GM20431 (cell line): ENCODE measurements at regions not wholly inside any gene's neighbourhood (a gene's known extent, or its start where the extent isn't known, plus 50 kb on each side); places are given as distances from the start of the nearest gene placed in this dataset.

Experiments
- in situ Hi-C: fragments of 300-500 bp; cut with MseI, MboI; formaldehyde crosslinking; loops from one replicate; pipeline ENCODE4 v1.15.0; 2020; ENCODE audit warnings: low sequenced_read_pairs; ENCODE audit not compliant: unreplicated experiment

DNA sequence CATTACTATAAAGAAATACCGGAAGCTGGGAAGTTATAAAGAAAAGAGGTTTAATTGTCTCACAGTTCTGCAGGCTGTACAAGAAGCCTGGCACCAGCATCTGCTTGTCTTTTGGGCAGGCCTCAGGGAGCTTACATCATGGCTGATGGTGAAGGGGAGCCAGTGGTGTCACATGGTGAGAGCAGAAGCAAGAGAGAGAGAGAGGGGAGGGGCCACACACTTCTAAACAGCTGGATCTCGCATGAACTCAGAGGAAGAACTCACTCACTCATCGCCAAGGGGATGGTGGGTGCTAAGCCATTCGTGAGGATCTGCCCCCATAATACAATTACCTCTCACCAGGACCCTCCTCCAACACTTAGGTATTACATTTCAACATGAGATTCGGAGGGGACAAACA lies 51.8 kb upstream of the ANKRD34C start:
- in situ Hi-C loops = no loop called here

DNA sequence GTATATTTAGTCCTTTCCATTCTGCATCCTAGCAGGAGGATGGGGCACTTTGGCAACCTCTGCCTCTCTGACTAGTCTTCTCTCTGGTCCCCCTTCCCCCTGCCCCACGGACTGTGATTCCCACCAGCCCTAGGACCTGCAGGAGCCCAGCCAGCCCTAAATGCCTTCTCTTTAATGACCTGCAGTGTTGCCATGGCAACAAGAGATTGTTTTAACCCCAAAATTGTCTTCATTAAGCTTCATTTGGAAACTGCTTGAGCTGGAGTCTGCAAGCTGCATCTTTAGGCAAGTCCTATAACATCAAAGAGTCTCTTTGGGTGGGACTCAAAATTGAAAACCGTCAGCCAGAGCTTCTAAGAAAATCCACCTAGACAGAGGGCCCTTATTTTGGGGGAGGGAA lies 59.7 kb upstream of the ANKRD34C start:
- in situ Hi-C loops = no loop called here

DNA sequence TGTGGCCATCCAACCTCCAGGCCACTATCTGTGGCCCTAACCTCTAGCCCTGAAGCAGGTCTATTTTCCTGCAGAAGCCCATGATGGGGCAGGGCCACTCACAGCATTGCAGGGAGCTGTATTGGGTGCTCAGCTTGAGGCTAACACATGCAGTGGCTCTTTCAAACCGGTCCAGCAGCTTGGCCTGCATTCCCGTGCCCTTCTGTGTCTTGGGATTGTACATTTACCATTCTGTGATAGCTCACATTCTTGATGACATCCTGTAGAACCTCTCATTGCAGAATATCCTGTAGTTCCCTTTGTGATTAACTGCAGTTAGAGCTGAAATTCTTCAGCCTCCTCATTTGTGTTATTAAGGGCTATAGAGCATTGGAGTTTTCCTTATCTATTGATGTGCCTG lies 60.8 kb upstream of the ANKRD34C start:
- in situ Hi-C loops = no loop called here

DNA sequence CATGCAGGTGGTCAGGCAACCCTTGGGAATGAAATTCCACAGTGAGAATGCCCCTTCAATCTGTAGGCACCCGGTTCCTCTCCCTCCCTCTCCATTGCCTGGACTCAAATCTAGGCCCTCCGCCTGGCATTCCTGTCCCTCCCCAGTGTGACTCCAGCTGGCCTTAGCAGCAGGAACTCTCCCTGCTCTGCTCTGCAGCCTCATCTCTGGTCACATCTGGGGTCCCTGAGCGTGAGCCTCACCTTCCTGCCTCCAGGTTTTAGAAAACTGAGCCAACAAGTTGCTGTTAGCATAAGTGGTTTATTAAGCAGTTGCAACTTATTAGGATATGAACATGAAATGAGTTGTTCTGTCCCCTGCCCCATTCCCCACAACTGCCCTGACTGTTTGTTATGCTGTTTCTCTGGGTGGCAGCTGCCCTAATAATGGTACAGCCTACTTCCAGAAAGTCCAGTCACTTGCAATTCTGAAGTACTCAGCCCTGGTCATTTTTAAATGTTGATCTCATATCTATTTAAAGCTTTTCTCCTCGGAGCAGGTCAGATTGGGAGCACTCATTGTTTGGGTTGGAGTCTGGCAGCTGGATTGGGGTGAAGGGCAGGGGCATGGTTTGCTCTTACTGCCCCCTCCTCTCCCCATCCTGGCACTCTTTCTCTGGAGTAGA lies 63.0 kb upstream of the ANKRD34C start:
- in situ Hi-C loops = no loop called here

DNA sequence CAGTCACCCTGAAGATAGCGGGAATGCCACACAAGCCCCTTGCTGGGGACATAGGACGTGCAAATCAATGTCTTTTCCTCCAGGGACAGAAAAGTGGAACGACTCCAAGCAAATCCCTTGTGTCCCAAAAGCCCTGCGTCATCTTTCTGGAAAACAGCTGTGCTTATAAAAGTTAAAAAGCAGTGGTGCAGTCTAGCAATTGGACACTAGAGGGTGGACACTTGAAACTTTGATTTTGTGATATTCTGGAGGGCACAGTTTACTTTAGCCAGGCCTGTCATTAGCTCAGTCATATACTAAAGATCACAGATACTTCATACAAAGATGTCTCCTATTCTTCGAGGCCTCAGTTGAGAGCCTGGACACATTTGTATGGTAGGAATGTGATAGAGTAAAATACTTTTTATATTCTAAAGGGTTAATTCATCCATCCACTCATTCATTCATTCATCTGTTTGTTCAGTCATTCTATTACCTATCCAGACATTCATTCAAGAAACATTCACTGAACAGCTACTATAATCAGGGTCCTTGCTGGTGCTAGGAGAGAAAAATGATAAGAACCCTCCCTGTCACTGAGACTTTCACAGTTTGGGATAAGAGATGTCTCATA lies 63.8 kb upstream of the ANKRD34C start:
- in situ Hi-C loops = no loop called here

DNA sequence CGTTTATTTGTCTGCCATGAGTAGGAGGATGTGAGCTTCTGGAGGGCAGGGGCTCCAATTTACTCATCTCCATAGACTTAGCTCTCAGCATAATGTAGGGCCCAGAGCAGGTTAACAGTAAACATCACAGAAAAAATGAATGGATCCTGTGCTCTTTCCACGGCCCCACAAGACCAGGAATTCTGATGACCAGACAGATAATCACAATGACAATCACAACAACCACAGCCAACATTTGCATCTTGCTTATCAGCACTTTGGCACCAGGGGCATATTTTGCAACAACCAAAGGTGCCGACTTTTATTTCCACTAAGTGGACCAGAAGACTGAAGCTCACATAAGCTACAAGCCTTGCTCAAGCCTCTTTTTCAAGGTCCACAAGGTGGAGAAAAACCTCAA lies 68.9 kb upstream of the ANKRD34C start:
- in situ Hi-C loops = no loop called here

DNA sequence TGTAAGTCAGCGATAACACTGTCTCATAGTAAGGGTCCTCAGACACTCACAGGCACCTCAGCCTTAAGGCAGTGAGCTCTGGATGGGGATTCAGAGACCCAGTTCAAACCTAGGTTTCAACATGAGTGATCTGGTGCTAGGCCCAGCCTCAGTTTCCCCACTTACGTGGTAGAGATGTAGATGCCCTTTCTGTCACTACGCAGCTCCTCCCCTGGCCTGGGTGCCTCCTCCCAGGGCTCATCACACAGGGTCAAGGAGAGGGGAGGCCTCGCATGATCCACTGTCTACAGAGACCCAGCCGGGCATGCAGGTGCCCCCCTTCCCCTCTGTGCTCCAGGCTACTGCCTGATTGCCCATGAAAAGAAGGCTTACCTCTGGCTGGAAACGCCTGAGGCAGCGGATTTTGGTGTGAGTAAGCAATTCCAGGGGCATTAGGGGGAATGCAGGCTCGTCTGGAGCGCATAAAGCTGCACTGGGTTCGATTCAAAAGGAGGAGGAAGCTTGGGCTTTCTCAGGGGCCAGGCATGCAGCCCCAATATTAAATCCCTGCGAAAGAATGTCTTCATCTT lies 69.8 kb upstream of the ANKRD34C start:
- in situ Hi-C loops = no loop called here

DNA sequence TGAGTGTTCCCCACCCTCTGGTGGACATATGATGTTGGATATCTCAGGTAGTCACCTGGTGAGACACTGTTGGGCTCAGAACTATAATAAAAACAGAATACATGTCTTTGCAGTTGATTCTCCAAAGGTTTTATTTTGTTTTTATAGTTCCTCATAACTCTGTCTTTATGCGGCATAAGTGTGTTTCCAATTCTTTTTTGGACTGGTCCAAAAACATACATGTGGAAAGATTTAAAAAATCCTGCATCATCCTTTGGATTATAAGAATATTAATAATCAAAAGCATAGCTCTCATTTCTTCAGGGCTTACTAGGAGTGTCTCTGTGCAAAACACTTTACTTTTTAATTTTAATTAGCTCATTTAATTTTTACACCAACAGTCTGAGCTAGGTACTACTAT lies 71.0 kb upstream of the ANKRD34C start:
- in situ Hi-C loops = no loop called here

DNA sequence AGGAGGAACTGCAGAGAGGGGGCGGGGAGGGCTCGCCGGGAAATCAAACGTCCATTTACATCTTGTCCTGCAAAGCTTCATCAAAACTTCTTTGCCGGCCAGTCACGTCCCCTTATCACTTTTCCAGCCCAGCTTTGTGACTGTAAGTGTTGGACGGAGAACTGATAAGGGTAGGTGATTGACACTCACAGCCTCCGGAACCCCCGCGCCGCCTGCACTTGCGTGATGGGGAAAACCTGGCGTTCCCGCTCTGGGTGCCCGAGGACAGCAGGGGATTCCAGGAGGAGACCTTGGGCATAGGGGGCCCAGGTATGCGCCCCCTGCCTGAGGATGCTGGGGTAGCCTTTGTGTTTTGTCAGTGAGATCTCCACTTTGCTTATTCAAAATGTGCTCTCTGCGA lies 72.8 kb upstream of the ANKRD34C start:
- in situ Hi-C loops = no loop called here

DNA sequence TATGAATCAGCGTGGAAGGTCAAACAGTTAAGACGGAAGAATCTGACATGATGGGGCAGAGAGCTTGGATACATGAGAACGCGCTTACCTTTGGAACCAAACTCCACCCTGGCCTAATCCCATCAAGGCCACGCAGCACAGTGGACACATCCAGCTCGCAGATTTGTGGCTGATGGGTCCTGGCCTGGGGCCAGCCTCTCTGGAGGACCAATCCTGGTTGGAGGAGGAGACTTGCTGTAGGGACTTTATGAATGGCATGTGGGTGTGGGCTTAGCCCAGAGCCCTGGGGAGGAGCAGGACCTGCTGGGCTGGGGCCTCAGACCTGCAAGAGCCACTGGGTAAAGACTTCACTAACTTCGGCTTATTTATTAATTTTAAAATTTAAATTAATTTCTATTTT lies 73.4 kb upstream of the ANKRD34C start:
- in situ Hi-C loops = no loop called here

DNA sequence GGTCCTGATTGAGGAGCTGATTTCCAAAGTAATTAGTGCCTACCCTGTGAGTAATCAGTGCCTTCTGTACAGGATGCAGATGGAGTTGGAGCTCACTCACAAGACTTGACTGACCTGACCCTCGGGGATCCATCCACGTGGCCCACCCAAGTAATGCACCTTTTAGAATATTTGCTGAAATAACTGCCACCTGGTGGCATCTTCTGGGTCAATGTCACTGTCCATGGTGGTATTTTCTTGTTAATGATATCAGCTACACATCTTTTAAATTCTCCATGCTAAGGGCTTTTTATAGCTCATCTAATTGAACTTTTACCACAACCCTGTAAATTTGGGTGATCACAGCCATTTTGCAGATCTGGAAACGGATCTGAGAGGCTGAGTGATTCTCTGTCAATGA lies 74.3 kb upstream of the ANKRD34C start:
- in situ Hi-C loops = no loop called here

DNA sequence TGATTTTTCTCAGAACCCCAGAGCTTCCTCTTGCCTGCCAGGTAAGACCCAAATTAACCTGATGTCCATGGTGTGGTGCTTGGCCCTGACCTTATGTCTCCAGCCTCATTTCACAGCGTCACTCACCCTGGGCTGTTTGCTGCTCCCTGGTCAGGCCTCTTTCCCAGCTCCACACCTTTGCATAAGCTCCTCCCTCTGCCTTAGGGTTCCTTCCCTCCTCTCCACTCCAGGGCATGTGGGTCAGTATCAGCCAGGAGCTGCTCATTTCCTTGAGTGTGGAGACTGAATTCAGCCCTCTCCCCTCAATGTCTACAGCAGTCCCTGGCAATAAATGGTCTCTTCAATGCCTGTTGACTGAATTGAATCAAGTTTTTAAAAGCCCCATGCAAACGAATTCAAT lies 75.6 kb upstream of the ANKRD34C start:
- in situ Hi-C loops = no loop called here

DNA sequence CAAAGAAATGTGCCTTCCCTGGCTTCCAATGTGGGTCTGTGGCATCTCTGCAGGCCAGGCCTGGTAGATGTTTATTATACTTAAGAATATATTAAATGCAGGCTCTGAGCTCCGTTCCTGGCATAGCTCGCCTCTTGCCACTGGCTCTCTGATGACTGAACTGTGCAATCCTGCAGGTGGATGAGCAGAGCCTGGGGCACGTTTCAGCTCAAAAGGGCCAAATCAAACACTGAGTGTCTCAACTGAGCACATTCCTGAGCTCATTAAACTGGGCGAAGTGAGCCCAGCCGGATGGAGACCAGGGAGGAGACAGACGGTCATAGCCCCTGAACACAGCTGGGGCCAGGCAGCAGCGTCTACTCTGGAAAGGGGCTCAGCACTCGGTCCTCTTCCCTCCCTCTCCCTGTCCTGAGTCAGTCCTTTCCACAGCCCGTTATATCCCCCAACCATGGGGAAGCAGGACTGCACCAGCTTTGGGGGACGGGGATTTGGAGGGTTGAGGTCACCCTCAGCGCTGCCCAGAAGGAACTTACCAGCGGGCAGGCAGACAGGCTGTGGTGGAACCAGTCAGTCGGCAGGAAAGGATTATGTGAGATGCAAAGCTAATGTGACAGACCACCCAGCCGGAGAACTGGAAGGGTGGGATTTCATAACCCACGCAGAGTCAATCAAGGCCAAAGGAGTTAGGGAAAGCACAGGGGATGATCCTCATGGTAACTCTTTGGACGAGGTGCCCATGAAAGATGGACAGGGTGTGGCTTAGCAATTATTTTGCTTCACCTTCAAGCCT lies 77.4 kb upstream of the ANKRD34C start:
- in situ Hi-C loops = no loop called here

DNA sequence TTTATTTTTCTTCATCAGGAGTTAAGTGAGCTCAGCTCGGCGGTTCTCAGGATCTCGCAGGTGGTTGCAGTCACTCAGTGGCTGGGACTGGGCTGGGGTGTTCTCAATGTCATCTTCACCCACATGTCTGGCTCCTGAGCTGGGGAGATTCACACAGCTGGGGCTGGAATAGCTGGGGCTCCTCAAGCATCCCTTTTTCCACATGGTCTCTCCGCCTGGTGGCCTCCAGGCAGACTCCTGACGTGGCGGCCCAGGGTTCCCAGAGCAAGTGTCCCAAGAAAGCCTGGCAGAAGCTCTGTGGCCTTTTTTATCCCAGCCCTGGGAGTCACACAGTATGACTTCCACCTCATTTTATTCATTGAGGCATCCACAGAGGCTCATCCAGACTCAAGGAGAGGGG lies 84.1 kb upstream of the ANKRD34C start:
- in situ Hi-C loops = loop anchor here (25.0 kb wide), 1 partner anchor 286 kb away; no protein-coding TSS in a partner anchor

DNA sequence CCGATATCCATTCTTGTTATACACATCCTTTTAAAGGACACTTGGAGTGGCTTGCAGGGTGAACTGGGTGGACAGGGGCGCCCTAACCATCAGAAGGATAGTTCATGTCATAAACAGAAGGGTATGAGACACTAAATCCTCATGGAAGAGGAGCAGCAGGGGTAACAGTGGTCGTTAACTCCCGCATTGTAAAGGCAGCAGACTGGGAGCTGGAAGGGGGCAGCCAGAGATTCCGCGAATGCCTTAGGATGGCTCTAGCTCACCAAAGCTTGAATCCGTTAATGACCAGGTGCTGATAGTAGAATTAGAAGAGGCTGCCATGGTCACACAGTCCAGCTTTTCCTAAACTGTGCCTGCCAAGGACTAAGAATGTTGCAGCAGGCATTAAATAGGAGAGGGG lies 85.2 kb upstream of the ANKRD34C start:
- in situ Hi-C loops = loop anchor here (25.0 kb wide), 1 partner anchor 285 kb away; no protein-coding TSS in a partner anchor

DNA sequence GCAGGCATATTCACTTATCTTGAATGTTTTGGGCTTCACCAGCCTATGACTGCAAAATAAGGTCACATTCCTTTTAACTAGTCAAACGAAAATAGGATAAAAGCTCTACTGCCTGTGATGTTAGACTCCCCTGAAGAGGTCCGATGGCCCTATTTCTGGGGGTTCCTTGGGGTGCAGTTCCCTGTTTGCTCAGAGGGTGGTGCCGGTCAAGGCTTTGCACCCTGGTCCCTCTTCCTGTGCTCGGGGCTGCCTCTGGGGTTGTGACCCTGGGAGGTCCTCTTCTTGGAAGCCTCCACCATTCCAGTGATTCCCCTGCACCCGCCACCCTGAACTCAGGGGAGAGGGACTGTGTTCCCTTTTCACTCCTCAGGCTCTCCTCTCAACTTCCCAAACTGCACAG lies 86.7 kb upstream of the ANKRD34C start:
- in situ Hi-C loops = loop anchor here (25.0 kb wide), 1 partner anchor 284 kb away; no protein-coding TSS in a partner anchor

DNA sequence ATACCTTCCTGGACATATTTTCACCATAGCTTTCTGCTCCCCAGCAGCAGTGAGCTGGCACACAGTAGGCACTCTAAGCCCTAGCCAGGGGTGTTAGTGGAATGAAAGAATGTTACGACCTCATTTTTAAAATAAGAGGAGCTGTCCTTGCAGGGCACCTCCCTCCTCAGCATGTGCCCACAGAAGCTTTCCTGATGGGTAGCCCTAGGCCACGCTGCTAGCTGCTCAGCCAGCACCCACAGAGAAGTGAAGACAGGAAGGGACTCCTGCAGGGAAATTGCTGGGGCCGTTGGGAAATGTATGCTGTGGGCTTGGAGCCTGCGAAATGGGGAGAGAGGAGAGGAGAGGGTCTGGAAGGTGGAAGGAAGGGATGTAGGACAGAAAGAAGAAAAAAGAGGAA lies 87.3 kb upstream of the ANKRD34C start:
- in situ Hi-C loops = loop anchor here (25.0 kb wide), 1 partner anchor 283 kb away; no protein-coding TSS in a partner anchor

DNA sequence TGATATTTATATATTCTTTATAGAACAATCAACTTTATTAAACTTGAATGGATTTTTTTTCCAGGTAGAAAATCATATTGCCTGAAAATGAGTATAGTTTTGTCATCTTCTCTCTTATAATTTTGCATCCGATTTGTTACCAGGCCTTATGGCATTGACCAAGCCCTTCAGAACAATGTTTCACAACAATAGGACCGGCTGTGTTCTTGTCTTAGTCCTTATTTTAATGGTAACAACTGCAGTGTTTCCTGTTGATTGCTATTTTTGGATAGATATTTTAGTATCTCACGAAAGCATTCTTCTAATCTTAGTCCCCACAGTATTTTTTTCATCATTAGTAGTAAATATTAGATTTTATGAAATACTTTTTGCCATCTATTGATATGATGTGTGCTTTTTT lies 88.1 kb upstream of the ANKRD34C start:
- in situ Hi-C loops = loop anchor here (25.0 kb wide), 1 partner anchor 282 kb away; no protein-coding TSS in a partner anchor

DNA sequence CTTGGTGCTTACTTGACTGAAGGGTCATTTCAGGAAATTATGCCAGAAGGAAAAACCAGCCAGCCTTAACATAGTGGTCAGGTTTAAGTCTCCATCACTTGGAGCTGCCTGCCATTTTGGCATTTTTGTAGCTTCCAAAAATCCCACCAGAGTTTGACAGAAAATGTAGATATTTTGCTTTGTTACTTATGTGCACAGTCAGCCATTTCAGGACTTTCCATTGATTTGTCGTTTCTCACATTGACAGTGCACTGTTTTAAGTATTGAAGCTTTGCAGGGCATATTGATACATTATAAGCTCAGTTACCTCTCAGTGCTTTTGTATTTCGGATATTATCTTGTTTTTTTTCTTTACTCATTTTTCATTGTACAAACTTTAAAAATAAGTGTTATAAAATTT lies 89.0 kb upstream of the ANKRD34C start:
- in situ Hi-C loops = loop anchor here (25.0 kb wide), 1 partner anchor 281 kb away; no protein-coding TSS in a partner anchor

DNA sequence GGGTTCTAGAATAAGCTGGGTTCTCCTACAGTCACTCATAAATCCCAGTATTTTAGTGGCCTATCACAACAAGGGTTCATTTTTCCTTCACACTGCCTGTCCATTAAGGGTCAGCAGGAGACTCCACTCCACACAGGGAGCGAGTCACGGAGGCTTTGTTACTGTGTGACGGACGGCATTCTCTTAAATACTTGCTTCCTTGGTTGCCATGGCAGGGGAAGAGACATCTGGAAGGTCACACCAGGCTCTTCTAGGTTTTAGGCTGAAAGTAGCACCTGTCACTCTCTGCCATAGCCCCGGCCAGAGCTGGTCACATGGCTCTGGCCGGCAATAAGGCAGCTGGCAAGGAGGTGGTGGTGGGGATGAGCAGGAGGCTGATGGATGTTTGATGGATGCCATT lies 89.4 kb upstream of the ANKRD34C start:
- in situ Hi-C loops = loop anchor here (25.0 kb wide), 1 partner anchor 281 kb away; no protein-coding TSS in a partner anchor
